Upper lobe of left lung (tissue), 4 donors: ENCODE measurements at regions not wholly inside any gene's neighbourhood (a gene's known extent, or its start where the extent isn't known, plus 50 kb on each side); places are given as distances from the start of the nearest gene placed in this dataset.

Experiments
- CTCF ChIP-seq, 6 experiments: fragments of 450-650 bp in 4 of 6; fragments of 200-600 bp in 2 of 6; sonication (generic) in 2 of 6; IDR thresholded peaks; one replicate each; pipeline ENCODE4 v1.5.1; 2016 to 2019; ENCODE audit warnings: antibody characterized with exemption in 6 of 6
- POLR2A ChIP-seq, 4 donors: fragments of 450-650 bp; IDR thresholded peaks; one replicate each; pipeline ENCODE4 v1.5.1; 2016 to 2017; ENCODE audit warnings: antibody characterized with exemption in 4 of 4, mild to moderate bottlenecking in 2 of 4

- peak; percentile 54 to 76 (median 68) for TF ChIP-seq CTCF (IDR thresholded peaks at IDR 0.05)
- TF ChIP-seq POLR2A (IDR thresholded peaks at IDR 0.05): no peak
These were observed 132.5 kb upstream of the NHS start for GRCh38 chrX:17242470-17242869.
